K562 (cell line): ENCODE measurements at regions not wholly inside any gene's neighbourhood (a gene's known extent, or its start where the extent isn't known, plus 50 kb on each side); places are given as distances from the start of the nearest gene placed in this dataset.

ENCODE experiments used
- ATAC-seq: fragments of 200-7000 bp; cut with Tn5 transposase; 3 replicates; pipeline ENCODE4 v1.9.1; 2020; ENCODE audit warnings: moderate library complexity
- BruUV-seq: library from RNA; stranded (reverse); fragments of 400-500 nt; replicated peaks from 2 replicates; lab custom pipeline; 2021; lab: Mats Ljungman, UMichigan
- CTCF ChIA-PET: fragments of 300-600 bp; formaldehyde crosslinking; extraction: SDS; loops from one replicate; lab custom pipeline; 2021; ENCODE audit warnings: low intra/inter-chr PET ratio; lab: Yijun Ruan, JAX
- POLR2A ChIA-PET: fragments of 300-600, 350-650 bp; sonication (Branson Sonifier 250); formaldehyde crosslinking; extraction: SDS; loops from one replicate; lab custom pipeline; 2021; ENCODE audit warnings: antibody characterized with exemption, inconsistent platforms; lab: Yijun Ruan, JAX
- DNase-seq, 4 experiments: peaks; one replicate each; pipeline versions ENCODE4 v3.0.0 to v3.0.0-alpha.2; 2011 to 2018; ENCODE audit warnings: low spot score in 3 of 4, mixed read lengths in 3 of 4; ENCODE audit errors: extremely low read depth in 1 of 4
- FAIRE-seq: peaks from 2 replicates; lab custom pipeline; 2011; peaks lifted over from hg19 to GRCh38; lab: Jason Lieb, UNC
- H2AFZ ChIP-seq: 2 replicates; pipeline ENCODE4 v1.6.0; 2011; ENCODE audit warnings: low read depth, low read length, control low read depth, inconsistent platforms
- H3K27ac ChIP-seq: fragments of 200-600 bp; 3 replicates; pipeline ENCODE4 v1.8.0; 2011; ENCODE audit warnings: low read depth, mild to moderate bottlenecking, control low read depth, inconsistent platforms, low read length, moderate library complexity, mixed read lengths; ENCODE audit errors: extremely low read depth
- H3K27me3 ChIP-seq, 2 experiments: fragments of 300-600 bp in 1 of 2; 2 replicates in 1 of 2; 3 replicates in 1 of 2; pipeline versions ENCODE4 v1.6.0 to v1.8.0; 2011; ENCODE audit warnings: inconsistent platforms in 2 of 2, low read length in 2 of 2, mild to moderate bottlenecking in 1 of 2, mixed read lengths in 1 of 2, moderate library complexity in 1 of 2; ENCODE audit not compliant: control insufficient read depth in 2 of 2, insufficient read depth in 2 of 2
- H3K36me3 ChIP-seq: fragments of 300-600 bp; 3 replicates; pipeline ENCODE4 v1.8.0; 2011; ENCODE audit warnings: mild to moderate bottlenecking, low read length, inconsistent platforms; ENCODE audit not compliant: control insufficient read depth, insufficient read depth
- H3K4me1 ChIP-seq, 2 experiments: fragments of 200-600 bp in 1 of 2; replicated peaks in 1 of 2; 2 replicates in 1 of 2; 3 replicates in 1 of 2; pipeline versions ENCODE4 v1.5.1 to v1.8.0; 2011; ENCODE audit warnings: inconsistent platforms in 2 of 2, low read length in 2 of 2, mild to moderate bottlenecking in 1 of 2, mixed read lengths in 1 of 2, moderate library complexity in 1 of 2; ENCODE audit not compliant: control insufficient read depth in 2 of 2, insufficient read depth in 2 of 2
- H3K4me2 ChIP-seq: 2 replicates; pipeline ENCODE4 v1.6.1; 2011; ENCODE audit warnings: low read length, control low read depth, inconsistent platforms, mixed read lengths; ENCODE audit not compliant: insufficient read depth
- H3K4me3 ChIP-seq: fragments of 200-600 bp; sonication (generic), shearing (Covaris generic); 2 replicates; pipeline ENCODE4 v1.5.1; 2016; ENCODE audit warnings: control low read depth, inconsistent platforms
- H3K79me2 ChIP-seq: fragments of 200-600 bp; 3 replicates; pipeline ENCODE4 v1.8.0; 2011; ENCODE audit warnings: low read length, inconsistent platforms; ENCODE audit not compliant: control insufficient read depth, insufficient read depth
- H3K9ac ChIP-seq, 2 experiments: 2 replicates each; pipeline versions ENCODE4 v1.6.0 to v1.6.1; 2011; ENCODE audit warnings: low read depth in 2 of 2, low read length in 2 of 2, control low read depth in 1 of 2, inconsistent platforms in 1 of 2, mild to moderate bottlenecking in 1 of 2, mixed read lengths in 1 of 2; ENCODE audit not compliant: insufficient read depth in 1 of 2
- H3K9me1 ChIP-seq: one replicate; pipeline ENCODE4 v1.6.0; 2011; ENCODE audit warnings: inconsistent platforms, mild to moderate bottlenecking, low read length, moderate library complexity; ENCODE audit not compliant: control insufficient read depth, insufficient read depth
- H3K9me3 ChIP-seq: replicated peaks from 2 replicates; pipeline ENCODE4 v1.5.1; 2011; ENCODE audit warnings: low read depth, low read length, inconsistent platforms; ENCODE audit not compliant: control insufficient read depth, insufficient read depth
- H4K20me1 ChIP-seq: replicated peaks from 2 replicates; pipeline ENCODE4 v1.6.1; 2011; ENCODE audit warnings: low read length, inconsistent platforms, mixed read lengths; ENCODE audit not compliant: control insufficient read depth, insufficient read depth
- KLF6 ChIP-seq: fragments of 250-450 bp; sonication (Bioruptor Pico); IDR thresholded peaks from 2 replicates; pipeline ENCODE4 v1.4.0; 2020; ENCODE audit warnings: mild to moderate bottlenecking, moderate library complexity, borderline replicate concordance
- MAZ ChIP-seq, 2 experiments: fragments of 450-650 bp in 1 of 2; sonication (generic) in 1 of 2; formaldehyde crosslinking; IDR thresholded peaks in 1 of 2; conservative IDR thresholded peaks in 1 of 2; 2 replicates each; pipeline versions ENCODE4 v1.4.0 to v1.5.0; 2020; ENCODE audit warnings: mild to moderate bottlenecking in 1 of 2, missing genetic modification reagents in 1 of 2
- NUFIP1 ChIP-seq: fragments of 450-650 bp; IDR thresholded peaks from 2 replicates; pipeline ENCODE4 v1.6.1; 2018; ENCODE audit not compliant: partially characterized antibody
- SREBF2 ChIP-seq: sonication (generic); formaldehyde crosslinking; IDR thresholded peaks from 2 replicates; pipeline ENCODE4 v1.4.0; 2020; ENCODE audit warnings: mild to moderate bottlenecking, missing genetic modification reagents
- ZFPM2 ChIP-seq: fragments of 250-450 bp; sonication (Bioruptor Pico); IDR thresholded peaks from 2 replicates; pipeline ENCODE4 v1.5.1; 2022; ENCODE audit warnings: mild to moderate bottlenecking
- ZNF224 ChIP-seq: sonication (generic); formaldehyde crosslinking; IDR thresholded peaks from 2 replicates; pipeline ENCODE4 v1.8.0; 2022; ENCODE audit warnings: mild to moderate bottlenecking, missing genetic modification reagents
- ZNF668 ChIP-seq: fragments of 250-450 bp; sonication (Bioruptor Pico); IDR thresholded peaks from 2 replicates; pipeline ENCODE4 v1.8.0; 2022; ENCODE audit warnings: mild to moderate bottlenecking, inconsistent platforms
- WGBS: fragments of 100-300 bp; shearing (Covaris generic); methylation state at CpG from one replicate; pipeline ENCODE4 v1.1.6; 2016; ENCODE audit warnings: low coverage, mixed read lengths; ENCODE audit not compliant: insufficient coverage; ENCODE audit errors: missing lambda C conversion rate; 5-methylcytosine and 5-hydroxymethylcytosine counted together
- in situ Hi-C: fragments of 300-500 bp; cut with MboI; formaldehyde crosslinking; loops from 4 replicates; pipeline ENCODE4 v1.15.0; 2018; ENCODE audit warnings: inconsistent platforms, mixed read lengths
- intact Hi-C: fragments of 100-400 bp; cut with micrococcal nuclease; formaldehyde crosslinking; loops from 2 replicates; pipeline ENCODE4 v1.14.2; 2022
- TF ChIP-seq, protein P1 (sequence below): fragments of 450-650 bp; formaldehyde crosslinking; IDR thresholded peaks from 2 replicates; pipeline ENCODE4 v1.4.0; 2022; ENCODE audit warnings: missing genetic modification characterization
- TF ChIP-seq, protein P2 (sequence below), 2 experiments: fragments of 450-650 bp in 1 of 2; sonication (generic) in 1 of 2; formaldehyde crosslinking in 1 of 2; IDR thresholded peaks; 2 replicates each; pipeline versions ENCODE4 v1.7.1 to v1.9.0; 2016 to 2022; ENCODE audit warnings: inconsistent platforms in 1 of 2, mild to moderate bottlenecking in 1 of 2, missing genetic modification reagents in 1 of 2
- TF ChIP-seq, protein P3 (sequence below): sonication (generic); formaldehyde crosslinking; IDR thresholded peaks from 2 replicates; pipeline ENCODE4 v1.8.0; 2022; ENCODE audit warnings: mild to moderate bottlenecking, missing genetic modification reagents

DNA sequence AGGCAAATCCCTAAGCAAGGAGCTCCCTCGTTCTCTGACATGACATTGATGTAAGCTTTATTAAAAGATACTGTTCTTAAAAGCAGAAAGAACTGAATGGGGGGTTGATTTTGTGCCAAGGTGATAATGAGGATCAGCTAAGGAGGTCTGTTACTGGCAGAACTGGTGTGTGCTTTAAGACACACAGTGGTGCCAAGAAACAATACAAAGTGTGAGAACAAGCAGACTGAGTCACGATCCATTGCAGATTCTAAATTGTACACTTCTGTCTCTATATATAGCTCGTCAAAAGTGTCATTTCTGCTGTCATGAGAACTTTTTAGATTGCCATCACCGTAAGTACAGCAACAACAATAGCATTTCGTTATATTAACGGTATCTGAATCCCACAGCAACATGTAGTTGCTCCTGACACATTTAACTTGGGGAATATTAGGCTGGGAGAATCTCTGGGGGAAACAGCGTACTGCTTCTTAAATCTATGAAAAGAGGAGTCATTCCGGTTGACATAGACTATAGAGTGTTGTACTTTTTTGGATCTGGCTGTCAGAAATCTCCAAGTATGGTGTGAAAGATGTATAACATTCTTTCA lies 151.3 kb upstream of the PRKD1 start:
- no peak overlapping the region for H2AFZ ChIP-seq
- H3K27ac ChIP-seq: no peak overlapping the region
- POLR2A ChIA-PET: interaction anchor here (0.6 kb wide), 1 partner anchor 1304 kb away, joined by 3 read pairs; no protein-coding TSS in a partner anchor
- 0% methylated on average over 7 of the region's 8 CpGs for WGBS
- CTCF ChIA-PET: no interaction called here
- in situ Hi-C loops: no loop called here
- H4K20me1 ChIP-seq: no peaks in the 10 kb centered on the region
- H3K9ac ChIP-seq: no peak overlapping the region
- H3K9me3 ChIP-seq: no peaks in the 10 kb centered on the region
- H3K4me3 ChIP-seq: no peak overlapping the region
- no peaks in the 10 kb centered on the region for H3K27me3 ChIP-seq
- no peaks in the 10 kb centered on the region for H3K36me3 ChIP-seq
- BruUV-seq: no TSS peak
- intact Hi-C loops: no loop called here
- no peaks in the 10 kb centered on the region for H3K79me2 ChIP-seq
- no peak for FAIRE-seq
- no peak for DNase-seq
- TF ChIP-seq KLF6 (CRISPR knock-in tag): no peak
- no peak for TF ChIP-seq NUFIP1
- TF ChIP-seq MAZ (CRISPR knock-in tag; conservative IDR thresholded peaks at IDR 0.05 in 1 of 2, IDR thresholded peaks at IDR 0.05 in 1 of 2): no peak
- TF ChIP-seq ZFPM2 (CRISPR knock-in tag): no peak
- TF ChIP-seq, protein P1, sequence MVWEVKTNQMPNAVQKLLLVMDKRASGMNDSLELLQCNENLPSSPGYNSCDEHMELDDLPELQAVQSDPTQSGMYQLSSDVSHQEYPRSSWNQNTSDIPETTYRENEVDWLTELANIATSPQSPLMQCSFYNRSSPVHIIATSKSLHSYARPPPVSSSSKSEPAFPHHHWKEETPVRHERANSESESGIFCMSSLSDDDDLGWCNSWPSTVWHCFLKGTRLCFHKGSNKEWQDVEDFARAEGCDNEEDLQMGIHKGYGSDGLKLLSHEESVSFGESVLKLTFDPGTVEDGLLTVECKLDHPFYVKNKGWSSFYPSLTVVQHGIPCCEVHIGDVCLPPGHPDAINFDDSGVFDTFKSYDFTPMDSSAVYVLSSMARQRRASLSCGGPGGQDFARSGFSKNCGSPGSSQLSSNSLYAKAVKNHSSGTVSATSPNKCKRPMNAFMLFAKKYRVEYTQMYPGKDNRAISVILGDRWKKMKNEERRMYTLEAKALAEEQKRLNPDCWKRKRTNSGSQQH (CRISPR knock-in tag): no peak
- TF ChIP-seq, protein P2, sequence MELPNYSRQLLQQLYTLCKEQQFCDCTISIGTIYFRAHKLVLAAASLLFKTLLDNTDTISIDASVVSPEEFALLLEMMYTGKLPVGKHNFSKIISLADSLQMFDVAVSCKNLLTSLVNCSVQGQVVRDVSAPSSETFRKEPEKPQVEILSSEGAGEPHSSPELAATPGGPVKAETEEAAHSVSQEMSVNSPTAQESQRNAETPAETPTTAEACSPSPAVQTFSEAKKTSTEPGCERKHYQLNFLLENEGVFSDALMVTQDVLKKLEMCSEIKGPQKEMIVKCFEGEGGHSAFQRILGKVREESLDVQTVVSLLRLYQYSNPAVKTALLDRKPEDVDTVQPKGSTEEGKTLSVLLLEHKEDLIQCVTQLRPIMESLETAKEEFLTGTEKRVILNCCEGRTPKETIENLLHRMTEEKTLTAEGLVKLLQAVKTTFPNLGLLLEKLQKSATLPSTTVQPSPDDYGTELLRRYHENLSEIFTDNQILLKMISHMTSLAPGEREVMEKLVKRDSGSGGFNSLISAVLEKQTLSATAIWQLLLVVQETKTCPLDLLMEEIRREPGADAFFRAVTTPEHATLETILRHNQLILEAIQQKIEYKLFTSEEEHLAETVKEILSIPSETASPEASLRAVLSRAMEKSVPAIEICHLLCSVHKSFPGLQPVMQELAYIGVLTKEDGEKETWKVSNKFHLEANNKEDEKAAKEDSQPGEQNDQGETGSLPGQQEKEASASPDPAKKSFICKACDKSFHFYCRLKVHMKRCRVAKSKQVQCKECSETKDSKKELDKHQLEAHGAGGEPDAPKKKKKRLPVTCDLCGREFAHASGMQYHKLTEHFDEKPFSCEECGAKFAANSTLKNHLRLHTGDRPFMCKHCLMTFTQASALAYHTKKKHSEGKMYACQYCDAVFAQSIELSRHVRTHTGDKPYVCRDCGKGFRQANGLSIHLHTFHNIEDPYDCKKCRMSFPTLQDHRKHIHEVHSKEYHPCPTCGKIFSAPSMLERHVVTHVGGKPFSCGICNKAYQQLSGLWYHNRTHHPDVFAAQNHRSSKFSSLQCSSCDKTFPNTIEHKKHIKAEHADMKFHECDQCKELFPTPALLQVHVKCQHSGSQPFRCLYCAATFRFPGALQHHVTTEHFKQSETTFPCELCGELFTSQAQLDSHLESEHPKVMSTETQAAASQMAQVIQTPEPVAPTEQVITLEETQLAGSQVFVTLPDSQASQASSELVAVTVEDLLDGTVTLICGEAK (IDR thresholded peaks at IDR 0.05): no peak
- TF ChIP-seq, protein P2 (CRISPR knock-in tag; IDR thresholded peaks at IDR 0.05): no peak
- no peak for TF ChIP-seq SREBF2
- TF ChIP-seq, protein P3, sequence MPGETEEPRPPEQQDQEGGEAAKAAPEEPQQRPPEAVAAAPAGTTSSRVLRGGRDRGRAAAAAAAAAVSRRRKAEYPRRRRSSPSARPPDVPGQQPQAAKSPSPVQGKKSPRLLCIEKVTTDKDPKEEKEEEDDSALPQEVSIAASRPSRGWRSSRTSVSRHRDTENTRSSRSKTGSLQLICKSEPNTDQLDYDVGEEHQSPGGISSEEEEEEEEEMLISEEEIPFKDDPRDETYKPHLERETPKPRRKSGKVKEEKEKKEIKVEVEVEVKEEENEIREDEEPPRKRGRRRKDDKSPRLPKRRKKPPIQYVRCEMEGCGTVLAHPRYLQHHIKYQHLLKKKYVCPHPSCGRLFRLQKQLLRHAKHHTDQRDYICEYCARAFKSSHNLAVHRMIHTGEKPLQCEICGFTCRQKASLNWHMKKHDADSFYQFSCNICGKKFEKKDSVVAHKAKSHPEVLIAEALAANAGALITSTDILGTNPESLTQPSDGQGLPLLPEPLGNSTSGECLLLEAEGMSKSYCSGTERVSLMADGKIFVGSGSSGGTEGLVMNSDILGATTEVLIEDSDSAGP (CRISPR knock-in tag): no peak
- TF ChIP-seq ZNF668 (CRISPR knock-in tag): no peak
- no peak for TF ChIP-seq ZNF224 (CRISPR knock-in tag)
- no peaks in the 10 kb centered on the region for H3K9me1 ChIP-seq
- H3K4me2 ChIP-seq: no peak overlapping the region
- H3K4me1 ChIP-seq: no peaks in the 10 kb centered on the region
- ATAC-seq: no peak
